ENCODE measurements at regions not wholly inside any gene's neighbourhood (a gene's known extent, or its start where the extent isn't known, plus 50 kb on each side); places are given as distances from the start of the nearest gene placed in this dataset.

- no peaks in the 10 kb centered on the region for H4K20me1 ChIP-seq (ENCODE audit: insufficient read depth)
- DNase-seq = no peak
- ChIA-PET CTCF (no interaction called here), POLR2A (ENCODE audit: unreplicated experiment) (no interaction called here)
- H3K9me3 ChIP-seq (ENCODE audit: insufficient read depth, low read depth) = no peaks in the 10 kb centered on the region
- no peak overlapping the region for H3K4me3 ChIP-seq
- H3K79me2 ChIP-seq (ENCODE audit: low read depth) = no peaks in the 10 kb centered on the region
- H2AFZ ChIP-seq = no peak overlapping the region
- H3K4me2 ChIP-seq = no peak overlapping the region
- H3K9me2 ChIP-seq (ENCODE audit: insufficient read depth) = no peaks in the 10 kb centered on the region
- intact Hi-C loops (cut with micrococcal nuclease; ENCODE audit: unreplicated experiment) = no loop called here
- no peaks in the 10 kb centered on the region for H3K36me3 ChIP-seq (ENCODE audit: low read depth)
- no TSS peak for BruUV-seq (replicated peaks)
- no peak overlapping the region for H3K27ac ChIP-seq
- TF ChIP-seq CTCF (conservative IDR thresholded peaks at IDR 0.05) (no peak), EZH2 (IDR thresholded peaks at IDR 0.05; ENCODE audit: low read depth) (no peak)
- no peaks in the 10 kb centered on the region for H3K27me3 ChIP-seq (ENCODE audit: insufficient read depth, low read depth)
- H3F3A ChIP-seq (ENCODE audit: insufficient read depth, low read depth) = no peaks in the 10 kb centered on the region
- H3K4me1 ChIP-seq (replicated peaks; ENCODE audit: insufficient read depth) = no peaks in the 10 kb centered on the region
Measured at GRCh38 chr11:135022454-135022853, 610.4 kb upstream of the B3GAT1 start.

- POLR2A ChIA-PET (ENCODE audit: unreplicated experiment) = no interaction called here
- BruUV-seq (replicated peaks) = no TSS peak
- Histone ChIP-seq H3K9me3 (ENCODE audit: insufficient read depth, low read depth) (no peaks in the 10 kb centered on the region), H3K27me3 (ENCODE audit: insufficient read depth, low read depth) (no peaks in the 10 kb centered on the region), H3F3A (ENCODE audit: insufficient read depth, low read depth) (no peaks in the 10 kb centered on the region), H2AFZ (no peak overlapping the region), H3K27ac (no peak overlapping the region), H3K4me2 (no peak overlapping the region), H3K4me1 (replicated peaks; ENCODE audit: insufficient read depth) (no peaks in the 10 kb centered on the region), H4K20me1 (ENCODE audit: insufficient read depth) (no peaks in the 10 kb centered on the region), H3K9me2 (ENCODE audit: insufficient read depth) (no peaks in the 10 kb centered on the region), H3K4me3 (no peak overlapping the region), H3K79me2 (ENCODE audit: low read depth) (no peaks in the 10 kb centered on the region), H3K36me3 (ENCODE audit: low read depth) (no peaks in the 10 kb centered on the region)
- intact Hi-C loops (cut with micrococcal nuclease; ENCODE audit: unreplicated experiment) = no loop called here
- no peak for DNase-seq
- TF ChIP-seq EZH2 (IDR thresholded peaks at IDR 0.05; ENCODE audit: low read depth) (no peak), CTCF (conservative IDR thresholded peaks at IDR 0.05) (no peak)
- CTCF ChIA-PET = no interaction called here
Measured at GRCh38 chr11:135019899-135020298, 607.9 kb upstream of the B3GAT1 start.

GRCh38 chr11:135019343-135019871, 607.4 kb upstream of the B3GAT1 start:
- H3K4me2 ChIP-seq = no peak overlapping the region
- H3K9me2 ChIP-seq (ENCODE audit: insufficient read depth) = no peaks in the 10 kb centered on the region
- no peaks in the 10 kb centered on the region for H3K27me3 ChIP-seq (ENCODE audit: insufficient read depth, low read depth)
- no peaks in the 10 kb centered on the region for H3K4me1 ChIP-seq (replicated peaks; ENCODE audit: insufficient read depth)
- BruUV-seq (replicated peaks) = no TSS peak
- no peak overlapping the region for H3K27ac ChIP-seq
- no peak overlapping the region for H2AFZ ChIP-seq
- no peaks in the 10 kb centered on the region for H3K36me3 ChIP-seq (ENCODE audit: low read depth)
- H3K79me2 ChIP-seq (ENCODE audit: low read depth) = no peaks in the 10 kb centered on the region
- TF ChIP-seq CTCF (conservative IDR thresholded peaks at IDR 0.05) (no peak), EZH2 (IDR thresholded peaks at IDR 0.05; ENCODE audit: low read depth) (no peak)
- CTCF ChIA-PET = no interaction called here
- no peaks in the 10 kb centered on the region for H3K9me3 ChIP-seq (ENCODE audit: insufficient read depth, low read depth)
- no peak for DNase-seq
- H3F3A ChIP-seq (ENCODE audit: insufficient read depth, low read depth) = no peaks in the 10 kb centered on the region
- no peaks in the 10 kb centered on the region for H4K20me1 ChIP-seq (ENCODE audit: insufficient read depth)
- intact Hi-C loops (cut with micrococcal nuclease; ENCODE audit: unreplicated experiment) = no loop called here
- no peak overlapping the region for H3K4me3 ChIP-seq
- POLR2A ChIA-PET (ENCODE audit: unreplicated experiment) = no interaction called here
